Hepatocyte (in vitro differentiated cells): ENCODE measurements at regions not wholly inside any gene's neighbourhood (a gene's known extent, or its start where the extent isn't known, plus 50 kb on each side); places are given as distances from the start of the nearest gene placed in this dataset.

ENCODE experiments used
- CTCF ChIP-seq: fragments of 200-600 bp; sonication (generic); IDR thresholded peaks from 2 replicates; pipeline ENCODE4 v1.5.1; 2016; ENCODE audit warnings: antibody characterized with exemption, mild to moderate bottlenecking; ENCODE audit not compliant: poor library complexity
- EZH2 ChIP-seq: fragments of 200-600 bp; sonication (generic); IDR thresholded peaks from 2 replicates; pipeline ENCODE4 v1.6.1; 2016; ENCODE audit warnings: antibody characterized with exemption, mild to moderate bottlenecking, borderline replicate concordance
- EZH2phosphoT487 ChIP-seq: fragments of 200-600 bp; sonication (generic); IDR thresholded peaks from one replicate; pipeline ENCODE4 v1.6.1; 2018; ENCODE audit warnings: antibody characterized with exemption, mild to moderate bottlenecking, low read depth, moderate library complexity; ENCODE audit not compliant: unreplicated experiment, severe bottlenecking

- TF ChIP-seq CTCF: no peak
- TF ChIP-seq EZH2: no peak
- TF ChIP-seq EZH2phosphoT487: no peak
Measured at GRCh38 chr15:96093063-96093462, 237.4 kb upstream of the NR2F2 start.
